B cell (primary cell): ENCODE measurements at regions not wholly inside any gene's neighbourhood (a gene's known extent, or its start where the extent isn't known, plus 50 kb on each side); places are given as distances from the start of the nearest gene placed in this dataset.
A peak's percentile ranks its signal among the peaks of the same experiment; 100 is the strongest.

ENCODE experiments used
- ATAC-seq: fragments of 200-7000 bp; cut with Tn5 transposase; one replicate; pipeline ENCODE4 v1.10.0; 2021; ENCODE audit warnings: low read depth, mild to moderate bottlenecking, moderate number of reproducible peaks, moderate library complexity
- CTCF ChIA-PET: fragments of 350-600 bp; sonication (Branson Sonifier 250); formaldehyde crosslinking; loops from one replicate; lab custom pipeline; 2021; ENCODE audit warnings: antibody characterized with exemption, inconsistent platforms; lab: Charles Lee
- POLR2A ChIA-PET: fragments of 350-600 bp; sonication (Branson Sonifier 250); formaldehyde crosslinking; loops from one replicate; lab custom pipeline; 2021; ENCODE audit warnings: antibody characterized with exemption; lab: Charles Lee
- DNase-seq: peaks from one replicate; pipeline ENCODE4 v3.0.0; 2013
- H2AFZ ChIP-seq: 2 replicates; pipeline ENCODE4 v1.6.1; 2012; ENCODE audit warnings: mild to moderate bottlenecking, low read depth, low read length; ENCODE audit not compliant: insufficient read depth, poor library complexity, severe bottlenecking
- H3K27ac ChIP-seq, 2 donors: 1 replicate in 1 of 2; 2 replicates in 1 of 2; pipeline ENCODE4 v1.5.1; 2012 to 2013; ENCODE audit warnings: low read length in 2 of 2, mild to moderate bottlenecking in 2 of 2, moderate library complexity in 1 of 2
- H3K27me3 ChIP-seq, 4 experiments: fragments of 200-600 bp in 1 of 4; sonication (generic) in 1 of 4; replicated peaks in 1 of 4; 1 replicate in 2 of 4; 2 replicates in 2 of 4; pipeline versions ENCODE4 v1.6.1 to v1.7.0; 2013 to 2016; ENCODE audit warnings: low read length in 3 of 4, mild to moderate bottlenecking in 2 of 4, mixed read lengths in 1 of 4, moderate library complexity in 1 of 4; ENCODE audit not compliant: insufficient read depth in 4 of 4, control insufficient read depth in 3 of 4; ENCODE audit errors: control extremely low read depth in 1 of 4
- H3K36me3 ChIP-seq, 2 experiments: replicated peaks in 1 of 2; 1 replicate in 1 of 2; 2 replicates in 1 of 2; pipeline versions ENCODE4 v1.6.1 to v1.7.1; 2013; ENCODE audit warnings: low read length in 1 of 2; ENCODE audit not compliant: insufficient read depth in 2 of 2, control insufficient read depth in 1 of 2; ENCODE audit errors: control extremely low read depth in 1 of 2, extremely low read depth in 1 of 2
- H3K4me1 ChIP-seq, 2 donors: fragments of 200-600 bp in 1 of 2; sonication (generic) in 1 of 2; 1 replicate in 1 of 2; 2 replicates in 1 of 2; pipeline versions ENCODE4 v1.5.1 to v1.6.1; 2013 to 2017; ENCODE audit warnings: low read length in 2 of 2; ENCODE audit not compliant: control insufficient read depth in 2 of 2, insufficient read depth in 2 of 2
- H3K4me2 ChIP-seq: replicated peaks from 2 replicates; pipeline ENCODE3; 2012; ENCODE audit warnings: mild to moderate bottlenecking, low read depth, low read length; ENCODE audit not compliant: poor library complexity, severe bottlenecking
- H3K4me3 ChIP-seq, 5 experiments: fragments of 200-600 bp in 1 of 5; sonication (generic) in 1 of 5; 1 replicate in 3 of 5; 2 replicates in 2 of 5; pipeline versions ENCODE4 v1.5.1 to v1.7.0; 2011 to 2016; ENCODE audit warnings: low read length in 4 of 5, mild to moderate bottlenecking in 4 of 5, low read depth in 2 of 5, control low read depth in 1 of 5, moderate library complexity in 1 of 5; ENCODE audit not compliant: insufficient read depth in 1 of 5; ENCODE audit errors: control extremely low read depth in 1 of 5, extremely low read depth in 1 of 5
- H3K79me2 ChIP-seq: fragments of 200-600 bp; sonication (generic); one replicate; pipeline ENCODE4 v1.6.0; 2016; ENCODE audit warnings: low read length; ENCODE audit not compliant: control insufficient read depth, insufficient read depth
- H3K9ac ChIP-seq: fragments of 200-600 bp; sonication (generic); 2 replicates; pipeline ENCODE4 v1.6.1; 2017; ENCODE audit warnings: mild to moderate bottlenecking, low read length, moderate library complexity
- H3K9me3 ChIP-seq, 3 donors: one replicate each; pipeline versions ENCODE4 v1.6.1 to v1.7.1; 2013; ENCODE audit warnings: low read length in 2 of 3; ENCODE audit not compliant: control insufficient read depth in 2 of 3, insufficient read depth in 1 of 3; ENCODE audit errors: control extremely low read depth in 1 of 3
- H4K20me1 ChIP-seq: 2 replicates; pipeline ENCODE4 v1.6.0; 2012; ENCODE audit warnings: mild to moderate bottlenecking, low read length; ENCODE audit not compliant: insufficient read depth, control insufficient read depth, poor library complexity, severe bottlenecking
- H3K27ac Mint-ChIP-seq: one replicate; pipeline ENCODE4 v1.8.0; 2021; ENCODE audit warnings: mixed read lengths
- H3K27me3 Mint-ChIP-seq: one replicate; pipeline ENCODE4 v1.8.0; 2021; ENCODE audit warnings: mixed read lengths
- H3K4me1 Mint-ChIP-seq: one replicate; pipeline ENCODE4 v1.8.0; 2021; ENCODE audit warnings: mixed read lengths
- H3K4me3 Mint-ChIP-seq: one replicate; pipeline ENCODE4 v1.8.0; 2021; ENCODE audit warnings: mixed read lengths
- H3K9me3 Mint-ChIP-seq: one replicate; pipeline ENCODE4 v1.8.0; 2022; ENCODE audit warnings: mixed read lengths; ENCODE audit not compliant: insufficient read depth
- CTCF ChIP-seq: fragments of 200-600 bp; IDR thresholded peaks from one replicate; pipeline ENCODE4 v1.8.0; 2022; ENCODE audit warnings: antibody characterized with exemption, mild to moderate bottlenecking
- EZH2 ChIP-seq: IDR thresholded peaks from 2 replicates; pipeline ENCODE4 v1.6.1; 2012; ENCODE audit warnings: borderline replicate concordance, low read depth, mild to moderate bottlenecking, moderate library complexity, low read length; ENCODE audit not compliant: insufficient read depth, poor library complexity, severe bottlenecking
- WGBS: methylation state at CpG from one replicate; pipeline ENCODE4 v1.1.5; 2013; ENCODE audit warnings: missing lambda C conversion rate; ENCODE audit not compliant: insufficient coverage; 5-methylcytosine and 5-hydroxymethylcytosine counted together
- intact Hi-C: fragments of 100-400 bp; cut with micrococcal nuclease; formaldehyde crosslinking; loops from one replicate; pipeline ENCODE4 v1.10.0; 2022

GRCh38 chrX:13479452-13479813 is 90.0 kb upstream of the EGFL6 start:
- Mint-ChIP-seq H3K27ac (no peak overlapping the region), H3K27me3 (no peaks in the 10 kb centered on the region), H3K9me3 (peaks cover 4% of the 10 kb centered on the region), H3K4me3 (no peak overlapping the region), H3K4me1 (peaks cover 15% of the 10 kb centered on the region)
- Histone ChIP-seq H3K36me3 (no peaks in the 10 kb centered on the region), H3K4me2 (no peak overlapping the region), H4K20me1 (no peaks in the 10 kb centered on the region), H3K9me3 (peaks cover 0 to 6% (median 0%) of the 10 kb centered on the region in 3 donors), H3K4me3 (no peak overlapping the region), H3K27ac (no peak overlapping the region), H2AFZ (no peak overlapping the region), H3K9ac (no peak overlapping the region), H3K4me1 (peaks cover 6 to 13% of the 10 kb centered on the region in 2 donors), H3K79me2 (no peaks in the 10 kb centered on the region), H3K27me3 (no peaks in the 10 kb centered on the region)
- ATAC-seq, result no peak
- intact Hi-C loops, result no loop called here
- TF ChIP-seq CTCF (no peak), EZH2 (no peak)
- WGBS, result 100% methylated on average over 2 of the region's 2 CpGs
- CTCF ChIA-PET, result no interaction called here
- POLR2A ChIA-PET, result no interaction called here
- no peak for DNase-seq

- CTCF ChIA-PET, result no interaction called here
- DNase-seq, result no peak
- H4K20me1 ChIP-seq, result no peaks in the 10 kb centered on the region
- Mint-ChIP-seq H3K27me3 (no peaks in the 10 kb centered on the region), H3K4me1 (peaks cover 21% of the 10 kb centered on the region), H3K4me3 (no peak overlapping the region), H3K9me3 (peaks cover 4% of the 10 kb centered on the region), H3K27ac (peak overlapping the region; percentile 32)
- H3K9ac ChIP-seq, result no peak overlapping the region
- H3K27ac ChIP-seq, result no peak overlapping the region
- no peaks in the 10 kb centered on the region for H3K27me3 ChIP-seq
- H2AFZ ChIP-seq, result no peak overlapping the region
- intact Hi-C loops, result no loop called here
- ATAC-seq, result no peak
- no CpG with 5 or more reads among the region's 6 CpGs for WGBS
- H3K4me1 ChIP-seq, result peaks cover 11 to 15% of the 10 kb centered on the region in 2 donors
- TF ChIP-seq EZH2 (no peak), CTCF (no peak)
- H3K4me2 ChIP-seq, result no peak overlapping the region
- peaks cover 0 to 1% (median 0%) of the 10 kb centered on the region in 3 donors for H3K9me3 ChIP-seq
- H3K4me3 ChIP-seq, result no peak overlapping the region
- H3K36me3 ChIP-seq, result no peaks in the 10 kb centered on the region
- H3K79me2 ChIP-seq, result no peaks in the 10 kb centered on the region
- POLR2A ChIA-PET, result no interaction called here
Measured at GRCh38 chrX:13478740-13479451, 90.5 kb upstream of the EGFL6 start.
